Stimulated activated naive CD4-positive, alpha-beta T cell treated with Interleukin-2 at 50 U/mL for 16 hours (primary cell): ENCODE measurements at regions not wholly inside any gene's neighbourhood (a gene's known extent, or its start where the extent isn't known, plus 50 kb on each side); places are given as distances from the start of the nearest gene placed in this dataset.

ENCODE experiments used
- DNase-seq: peaks from one replicate; lab custom pipeline; 2025; lab: John Stamatoyannopoulos, UW

DNA sequence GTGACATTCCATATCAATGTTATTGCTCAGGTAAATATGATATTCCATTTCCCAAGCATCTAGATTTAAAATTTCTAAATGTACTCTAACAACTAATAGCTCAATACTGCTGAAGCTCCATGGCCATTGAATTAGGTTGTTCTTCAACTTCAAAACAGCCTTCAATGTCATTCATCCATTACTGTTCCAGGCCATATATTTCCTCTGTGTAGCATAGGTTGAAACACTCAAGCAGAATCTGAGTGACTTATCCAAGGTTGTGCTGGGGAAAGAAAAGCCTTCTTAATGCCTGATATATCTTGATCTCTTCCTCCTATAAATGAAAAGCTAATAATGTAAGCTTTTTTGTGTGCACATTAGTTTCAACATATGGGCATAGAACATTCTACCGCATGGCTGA lies 142.1 kb upstream of the ARL4C start:
- DNase-seq: no peak

- DNase-seq: no peak
These were observed 138.4 kb upstream of the ARL4C start for GRCh38 chr2:234635284-234635683.

GRCh38 chr2:234633581-234634230 lies 136.8 kb upstream of the ARL4C start:
- no peak for DNase-seq

DNA sequence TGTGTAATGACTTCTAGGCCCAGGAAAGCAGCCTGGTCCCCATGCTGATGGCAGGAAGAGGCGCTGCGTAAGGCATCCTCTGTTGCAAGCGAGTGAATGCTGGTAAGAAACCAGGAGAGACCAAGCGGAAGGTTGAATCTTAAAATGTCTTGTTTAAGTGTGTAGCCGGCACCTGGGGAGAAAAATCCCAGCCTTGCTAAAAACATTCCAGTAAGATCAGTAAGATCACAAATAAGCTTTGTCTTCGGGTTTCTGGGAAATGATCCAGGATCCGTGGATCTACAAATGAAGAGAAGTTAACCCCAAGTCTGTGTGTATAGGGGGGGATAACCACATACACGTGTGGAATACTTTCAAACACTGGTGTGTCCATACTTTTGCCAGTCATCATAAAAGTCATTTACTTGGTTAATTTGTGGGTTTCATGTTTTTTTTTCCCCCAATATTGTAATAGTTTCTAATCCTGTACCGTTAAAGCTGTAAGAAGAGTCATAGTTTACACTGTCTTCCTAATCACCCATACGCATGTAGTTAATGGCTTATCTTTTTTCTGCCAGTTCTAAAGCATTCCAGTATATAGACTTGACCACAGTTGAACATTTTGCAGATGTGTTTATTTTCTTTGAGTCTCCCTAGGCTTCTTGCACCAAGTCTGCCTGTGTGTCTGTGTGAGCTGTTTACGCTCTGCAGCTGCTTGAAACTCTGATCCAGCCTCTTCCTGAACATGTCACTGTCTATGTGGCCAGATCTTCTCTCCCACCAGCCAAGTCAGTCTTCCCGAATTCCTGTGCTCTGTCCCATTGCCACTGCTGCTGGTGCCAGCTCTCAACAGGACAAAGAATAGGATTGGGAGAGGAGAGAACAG lies 135.9 kb upstream of the ARL4C start:
- DNase-seq: no peak

DNA sequence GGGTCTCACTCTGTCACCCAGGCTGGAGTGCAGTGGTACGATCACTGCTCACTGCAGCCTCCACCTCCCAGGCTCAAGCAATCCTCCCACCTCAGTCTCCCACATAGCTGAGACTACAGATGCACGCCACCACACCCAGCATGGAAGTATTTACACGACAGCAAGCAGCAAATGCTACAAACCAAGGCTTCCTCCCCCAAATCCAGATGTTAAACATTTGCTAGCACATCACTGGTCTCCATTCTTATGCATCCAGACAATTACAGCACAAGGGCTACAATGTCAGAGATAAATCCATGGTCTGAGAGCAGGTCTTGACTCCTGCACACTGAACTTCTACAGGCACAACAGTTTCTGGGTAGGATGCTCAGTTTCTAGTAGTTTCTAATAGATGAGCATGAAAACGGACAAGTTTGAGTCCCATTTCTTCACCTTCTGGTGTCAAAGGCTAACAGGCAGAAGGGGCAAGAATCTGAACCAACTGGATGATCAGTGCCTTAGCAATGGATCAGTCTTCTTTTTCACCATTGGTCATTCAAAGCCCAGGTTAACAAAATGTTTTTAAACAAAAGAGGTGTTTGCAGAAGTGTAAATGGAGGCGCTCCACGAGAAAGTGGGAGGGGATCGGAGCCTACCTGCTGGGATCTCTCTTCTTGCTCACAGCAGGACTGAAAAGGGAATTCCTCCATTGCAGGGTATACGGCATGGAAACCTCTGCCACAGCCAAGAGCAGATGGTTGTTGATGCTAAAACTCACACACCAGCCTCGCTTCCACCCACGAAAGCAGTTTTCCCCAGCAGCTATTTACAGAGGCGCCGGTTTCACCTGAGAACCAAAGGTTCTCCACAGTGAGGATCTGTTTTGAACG lies 135.0 kb upstream of the ARL4C start:
- no peak for DNase-seq

DNA sequence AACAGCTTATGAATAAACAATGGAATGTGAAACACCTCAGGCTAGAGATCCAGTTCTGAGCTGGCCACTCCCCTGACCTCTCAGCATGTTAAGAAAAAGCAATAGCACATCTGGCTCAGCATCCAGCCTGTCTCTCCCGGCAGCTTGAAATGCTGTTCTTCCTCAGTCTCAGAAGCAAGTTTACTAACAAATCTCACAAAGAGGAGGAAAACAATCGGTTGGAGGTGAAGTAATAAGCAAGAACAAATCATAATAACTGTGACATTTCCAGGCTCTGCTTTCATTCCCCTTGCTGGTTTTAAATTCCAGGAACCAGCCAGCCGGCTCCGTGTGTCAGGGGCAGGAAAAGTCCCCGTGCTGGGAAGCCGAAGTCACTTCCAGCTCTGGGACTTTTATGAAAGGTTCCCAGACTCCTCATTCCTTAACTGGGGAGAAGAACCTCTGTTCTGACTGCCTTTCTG lies 133.9 kb upstream of the ARL4C start:
- no peak for DNase-seq

DNA sequence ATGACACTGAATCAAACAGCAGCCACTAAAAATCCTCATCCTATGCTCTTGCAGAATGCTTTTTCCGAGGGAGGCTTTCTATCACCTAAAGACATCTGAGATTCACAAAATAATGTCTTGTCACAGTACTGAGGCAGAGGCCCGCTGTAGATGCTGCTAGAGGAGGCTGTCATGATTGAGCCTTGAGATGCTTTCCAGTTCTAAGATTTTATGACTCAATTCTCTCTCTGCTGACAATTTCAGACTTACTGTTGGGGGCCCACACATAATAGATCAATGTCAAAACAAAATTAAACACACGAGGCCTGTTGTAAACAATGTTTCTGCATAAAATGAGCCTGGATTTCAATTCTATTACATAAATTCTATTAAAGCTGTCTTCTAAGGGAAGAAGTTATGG lies 132.7 kb upstream of the ARL4C start:
- no peak for DNase-seq

- DNase-seq: no peak
These were observed 132.1 kb upstream of the ARL4C start for GRCh38 chr2:234628953-234629352.

- no peak for DNase-seq
These were observed 130.4 kb upstream of the ARL4C start for GRCh38 chr2:234627308-234627707.

DNA sequence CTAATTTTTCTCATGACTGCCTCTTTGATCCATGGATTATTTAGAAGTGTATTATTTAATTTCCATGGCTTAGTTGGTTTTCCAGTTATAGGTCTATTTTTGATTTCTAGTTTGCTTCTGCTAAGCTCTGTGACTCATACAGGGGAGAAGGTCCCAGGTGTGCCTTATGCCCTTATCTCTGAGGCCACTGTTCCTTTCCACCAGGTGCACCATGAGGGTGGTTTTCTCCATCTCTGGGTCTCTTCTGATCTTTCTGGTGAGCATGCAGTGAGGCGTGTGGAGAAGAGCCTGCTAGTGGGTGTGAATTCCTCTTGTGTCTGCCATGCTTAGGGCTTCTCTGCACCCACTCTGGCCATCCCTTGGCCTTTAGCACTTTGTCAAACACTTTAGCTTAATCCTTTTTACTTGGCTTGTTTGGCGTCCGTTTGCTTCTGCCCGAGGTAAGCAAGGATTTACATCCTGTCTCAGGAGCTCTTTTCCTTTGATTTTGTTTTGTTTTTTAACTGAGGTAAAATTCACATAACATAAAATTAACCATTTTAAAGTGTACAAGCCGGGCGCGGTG lies 129.8 kb upstream of the ARL4C start:
- no peak for DNase-seq

DNA sequence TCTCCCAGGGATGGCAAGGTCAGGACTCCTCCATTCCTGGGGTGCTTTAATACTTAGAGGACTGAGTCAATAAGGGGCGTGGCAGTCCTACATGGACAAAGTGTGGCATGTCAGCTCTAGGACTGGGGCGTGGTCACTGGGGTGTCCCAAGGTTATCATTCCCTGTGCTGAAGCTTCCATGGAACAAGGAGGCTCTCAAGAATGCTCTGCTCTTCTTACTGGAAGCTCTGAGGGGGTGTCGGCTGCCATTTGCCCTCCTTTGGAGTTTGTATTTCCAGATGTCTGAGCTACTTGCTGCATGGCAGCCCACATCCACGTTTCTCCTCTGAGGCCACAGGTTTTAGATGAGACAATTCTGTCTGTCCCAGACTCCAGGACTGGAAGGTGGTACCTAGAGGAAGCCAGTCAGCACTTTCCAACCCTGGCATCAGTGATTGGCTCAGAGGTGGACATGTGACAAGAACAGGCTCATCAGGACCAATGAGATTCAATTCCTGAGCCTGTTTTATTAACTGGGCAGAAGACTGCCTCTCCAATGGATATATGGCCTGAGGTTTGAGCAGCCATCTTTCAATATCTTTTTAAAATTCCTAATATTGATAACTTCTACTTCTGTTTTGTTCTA lies 128.9 kb upstream of the ARL4C start:
- no peak for DNase-seq

GRCh38 chr2:234623521-234623991 lies 126.7 kb upstream of the ARL4C start:
- no peak for DNase-seq

- DNase-seq: no peak
These were observed 124.2 kb upstream of the ARL4C start for GRCh38 chr2:234621120-234621519.

GRCh38 chr2:234620018-234620417 lies 123.1 kb upstream of the ARL4C start:
- DNase-seq: no peak

DNA sequence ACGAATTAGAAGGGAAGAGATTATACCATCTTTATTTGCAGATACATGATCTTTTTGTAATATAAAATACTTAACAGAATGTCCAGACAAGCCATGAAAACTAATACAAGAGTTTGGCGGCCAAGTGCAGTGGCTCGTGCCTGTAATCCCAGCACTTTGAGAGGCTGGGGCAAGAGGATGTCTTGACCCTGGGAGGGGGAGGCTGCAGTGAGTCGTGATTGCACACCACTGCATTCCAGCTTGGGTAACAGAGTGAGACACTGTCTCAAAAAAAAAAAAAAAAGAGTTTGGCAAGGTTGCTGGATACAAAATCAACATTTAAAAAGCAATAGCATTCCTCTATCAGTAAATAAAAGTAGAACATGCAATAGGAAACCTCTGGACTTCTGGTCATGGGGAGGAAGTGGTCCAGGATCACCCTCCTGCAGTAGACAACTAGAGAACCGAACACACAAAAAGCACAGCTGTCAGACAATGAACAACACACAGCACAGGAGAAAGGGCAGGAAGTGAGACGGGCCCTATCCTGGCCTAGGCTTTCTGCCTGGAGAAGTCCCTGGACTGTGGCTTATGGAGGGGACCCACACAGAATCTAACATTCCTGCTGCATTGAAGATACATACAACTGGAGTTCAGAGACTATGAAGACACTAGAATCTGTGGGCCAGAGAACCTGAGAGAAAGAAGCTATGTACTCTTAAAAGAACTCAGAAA lies 118.9 kb upstream of the ARL4C start:
- DNase-seq: no peak

DNA sequence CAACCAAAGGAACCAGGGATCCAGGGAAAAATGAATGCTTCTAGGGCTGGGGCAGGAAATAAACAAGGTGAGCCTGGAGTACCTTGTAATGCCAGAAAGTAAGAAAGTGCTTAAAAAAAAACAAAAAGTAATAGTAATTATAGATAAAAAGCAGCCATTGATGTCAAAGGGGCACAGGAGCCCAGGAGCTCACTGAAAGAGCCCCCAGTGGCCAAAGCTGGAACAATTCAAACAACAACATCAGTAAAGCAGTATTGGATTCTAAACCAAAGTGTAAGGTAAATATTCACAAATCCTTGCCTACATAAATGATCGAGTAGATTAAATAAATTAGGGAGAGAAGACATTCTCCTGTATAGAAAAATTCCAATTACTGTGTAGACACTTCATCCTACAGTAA lies 114.3 kb upstream of the ARL4C start:
- no peak for DNase-seq

- DNase-seq: no peak
These were observed 112.1 kb upstream of the ARL4C start for GRCh38 chr2:234608946-234609345.

DNA sequence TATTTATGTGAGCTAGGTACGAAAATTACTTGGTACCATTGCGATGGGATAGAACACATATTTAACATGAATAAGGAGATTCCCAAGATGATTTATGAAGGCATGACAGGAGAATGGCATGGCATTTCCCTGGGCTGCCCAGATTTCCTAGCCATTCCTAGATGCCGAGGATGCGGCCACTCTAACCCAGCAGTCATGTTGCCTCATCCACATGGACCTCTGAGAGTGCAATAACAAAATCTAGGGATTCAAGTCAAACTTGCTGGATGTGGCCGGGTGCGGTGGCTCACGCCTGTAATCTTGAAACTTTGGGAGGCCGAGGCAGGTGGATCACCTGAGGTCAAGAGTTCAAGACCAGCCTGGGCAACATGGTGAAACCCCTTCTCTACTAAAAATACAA lies 110.8 kb upstream of the ARL4C start:
- DNase-seq: no peak

GRCh38 chr2:234606896-234607295 lies 110.0 kb upstream of the ARL4C start:
- DNase-seq: no peak

- DNase-seq: no peak
These were observed 106.7 kb upstream of the ARL4C start for GRCh38 chr2:234603619-234604018.

DNA sequence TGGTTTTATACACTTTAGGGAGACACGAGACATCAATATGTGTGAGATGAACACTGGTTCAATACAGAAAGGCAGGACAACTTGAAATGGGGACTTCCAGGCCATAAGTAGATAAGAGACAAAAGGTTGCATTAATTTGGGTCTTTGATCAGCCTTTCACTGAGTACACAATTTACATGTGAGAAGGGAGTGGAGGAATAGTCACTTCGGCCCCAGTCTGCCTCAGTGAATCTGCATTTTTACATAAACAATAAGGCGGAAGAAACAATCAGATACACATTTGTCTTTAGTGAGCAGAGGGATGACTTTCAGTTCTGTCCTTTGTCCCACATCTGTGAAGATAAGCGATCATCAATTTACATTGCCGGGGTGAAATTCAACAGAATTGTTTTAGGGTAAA lies 104.3 kb upstream of the ARL4C start:
- no peak for DNase-seq
